SK-N-DZ (cell line): ENCODE measurements at regions not wholly inside any gene's neighbourhood (a gene's known extent, or its start where the extent isn't known, plus 50 kb on each side); places are given as distances from the start of the nearest gene placed in this dataset.
"Not testable (repeated sequence)": the region's sequence is repeated elsewhere in the genome, so short reads cannot be mapped to it uniquely, and the experiment has no call there.

Experiments used
- DNase-seq: peaks from one replicate; pipeline ENCODE4 v3.0.0-alpha.2; 2015; ENCODE audit warnings: low spot score
- small RNA-seq, 2 experiments: library from RNA; depleted of rRNA; stranded (forward); fragments of <200 nt; gene quantifications; one replicate each; pipeline ENCODE3, GENCODE V24; 2014

DNA sequence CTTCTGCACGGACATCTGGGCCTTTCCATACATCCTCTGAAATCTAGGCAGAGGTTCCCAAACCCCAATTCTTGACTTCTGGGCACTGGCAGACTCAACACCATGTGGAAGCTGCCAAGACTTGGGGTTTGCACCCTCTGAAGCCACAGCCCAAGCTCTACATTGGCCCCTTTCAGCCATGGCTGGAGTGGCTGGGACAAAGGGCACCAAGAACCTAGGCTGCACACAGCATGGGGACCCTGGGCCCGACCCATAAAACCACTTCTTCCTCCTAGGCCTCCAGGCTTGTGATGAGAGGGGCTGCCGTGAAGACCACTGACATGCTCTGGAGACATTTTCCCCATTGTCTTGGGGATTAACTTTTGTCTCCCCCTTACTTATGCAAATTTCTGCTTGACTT lies 158.0 kb downstream of the GNAI1 start:
- DNase-seq = not testable (repeated sequence)

DNA sequence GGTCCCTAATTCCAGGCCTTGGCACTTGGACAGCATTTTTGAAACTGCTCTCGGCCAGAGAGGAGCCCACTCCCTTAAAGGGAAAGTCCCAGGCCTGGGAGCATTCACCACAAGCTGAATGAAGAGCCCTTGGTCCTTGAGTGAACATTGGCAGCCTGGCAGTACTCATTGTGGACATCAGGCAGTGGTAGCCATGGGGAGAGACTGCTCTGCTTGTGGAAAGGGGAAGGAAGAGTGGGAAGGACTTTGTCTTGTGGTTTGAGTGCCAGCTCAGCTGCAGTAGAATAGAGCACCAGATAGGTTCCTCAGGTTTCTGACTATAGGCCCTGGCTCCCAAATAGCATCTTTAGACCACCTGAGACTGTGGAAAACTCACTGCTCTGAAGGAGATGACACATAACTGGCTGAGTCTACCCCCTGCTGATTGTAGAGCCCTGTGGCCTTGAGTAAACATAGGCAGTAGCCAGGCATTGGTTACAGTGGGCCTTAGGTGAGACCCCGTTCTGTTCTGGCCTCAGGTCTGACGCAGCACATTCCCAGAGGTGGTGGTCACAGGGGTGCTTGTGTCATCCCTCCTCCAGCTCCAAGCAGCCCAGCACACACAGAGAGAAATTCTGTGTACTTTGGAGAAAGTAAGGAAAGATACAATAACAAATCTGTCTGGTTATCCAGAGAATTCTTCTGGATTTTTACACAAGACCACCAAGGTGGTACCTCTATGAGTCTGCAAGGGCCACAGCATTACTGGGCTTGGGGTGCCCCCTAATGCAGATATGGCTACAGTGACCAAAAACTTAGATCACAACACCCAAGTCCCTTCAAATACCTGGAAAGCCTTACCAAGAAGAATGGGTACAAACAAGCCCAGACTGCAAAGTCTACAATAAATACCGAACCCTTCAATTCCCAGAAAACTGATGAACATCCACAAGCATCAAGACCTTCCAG lies 153.8 kb downstream of the GNAI1 start:
- DNase-seq = peak; percentile 3

DNA sequence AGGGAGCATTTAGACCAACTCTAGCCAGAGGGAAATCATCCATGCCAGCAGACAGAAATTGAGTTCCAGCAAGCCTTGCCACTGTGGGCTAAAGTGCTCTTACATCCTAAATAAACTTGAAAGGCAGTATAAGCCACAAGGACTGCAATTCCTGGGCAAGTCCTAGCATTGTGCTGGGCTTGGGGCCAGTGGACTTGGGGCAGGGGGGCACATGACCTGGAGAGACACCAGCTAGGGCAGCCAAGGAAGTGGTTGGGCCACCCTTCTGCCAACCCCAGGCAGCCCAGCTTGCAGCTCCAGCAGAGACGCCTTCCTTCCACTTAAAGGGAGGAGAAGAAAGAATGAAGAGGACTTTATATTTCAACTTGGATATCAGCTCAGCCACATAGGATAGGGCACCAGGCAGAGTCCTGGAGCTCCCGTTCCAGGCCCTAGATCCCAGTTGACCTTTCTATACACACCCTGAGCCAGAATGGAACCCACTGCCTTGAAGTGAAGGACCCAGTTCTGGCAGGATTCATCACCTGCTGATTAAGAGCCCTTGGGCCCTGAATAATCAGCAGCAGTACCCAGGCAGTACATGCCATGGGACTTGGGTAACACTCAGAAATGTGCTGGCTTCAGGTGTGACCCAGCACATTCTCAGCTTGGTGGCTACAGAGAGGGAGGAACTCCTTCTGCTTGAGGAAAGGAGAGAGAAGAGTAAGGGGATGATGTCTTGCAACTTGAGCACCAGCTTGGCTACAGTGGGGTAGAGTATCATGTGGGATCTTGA lies 153.0 kb downstream of the GNAI1 start:
- no peak for DNase-seq

DNA sequence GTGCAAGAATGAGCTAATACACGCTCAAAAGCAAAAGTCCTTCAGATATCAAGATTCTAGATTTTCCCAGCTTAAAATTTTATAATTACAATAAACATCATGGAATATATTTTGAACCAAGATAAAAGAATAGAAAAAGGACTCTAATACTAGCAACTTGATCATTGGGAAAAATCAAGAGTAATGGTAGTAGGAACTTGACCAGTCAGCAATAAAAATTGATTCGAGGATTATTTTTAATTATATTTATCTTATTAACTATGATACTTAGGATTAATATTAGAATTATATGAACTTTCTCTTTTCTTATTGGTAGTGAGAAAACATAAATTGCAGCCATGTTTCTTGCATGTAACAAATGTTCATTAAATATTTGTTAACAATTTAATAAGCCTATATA lies 152.0 kb downstream of the GNAI1 start:
- DNase-seq = no peak

DNA sequence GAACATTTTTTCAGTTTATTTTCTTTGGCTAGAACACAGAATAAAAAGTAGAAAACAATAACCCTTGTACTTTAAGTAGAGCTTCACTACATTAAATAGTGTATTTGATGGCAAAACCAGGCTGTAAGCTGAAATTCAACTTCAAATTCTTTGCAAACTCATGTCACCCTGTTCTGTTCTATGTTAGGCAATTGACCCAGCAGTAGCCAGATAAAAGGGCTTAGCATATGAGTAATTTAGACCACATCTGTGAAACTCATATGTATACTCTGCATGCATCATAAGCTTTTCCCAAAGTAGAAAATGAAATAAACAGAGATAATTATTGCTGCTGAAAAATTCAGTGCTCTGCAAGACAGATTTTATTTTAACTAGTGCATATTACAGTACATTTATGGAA lies 150.2 kb downstream of the GNAI1 start:
- DNase-seq = no peak

DNA sequence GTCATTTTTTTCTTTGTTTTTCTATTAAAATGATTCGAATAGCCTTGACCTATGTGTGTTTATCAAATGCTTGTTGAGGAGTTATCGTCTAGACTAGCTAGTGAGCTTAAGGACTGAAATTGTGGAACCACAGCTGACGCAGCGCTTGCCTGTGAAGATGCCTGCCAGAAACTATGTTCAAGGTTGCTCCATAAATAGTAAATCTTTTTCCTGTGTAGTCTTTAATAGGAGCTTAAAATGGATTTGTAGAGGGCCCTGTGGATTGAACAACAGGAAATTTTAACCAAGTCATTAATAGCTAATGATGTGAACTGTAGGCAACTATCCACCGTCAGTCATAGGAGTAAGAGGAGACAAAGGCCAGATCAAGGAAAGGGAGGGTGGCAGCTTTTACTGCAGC lies 145.1 kb downstream of the GNAI1 start:
- DNase-seq = no peak

DNA sequence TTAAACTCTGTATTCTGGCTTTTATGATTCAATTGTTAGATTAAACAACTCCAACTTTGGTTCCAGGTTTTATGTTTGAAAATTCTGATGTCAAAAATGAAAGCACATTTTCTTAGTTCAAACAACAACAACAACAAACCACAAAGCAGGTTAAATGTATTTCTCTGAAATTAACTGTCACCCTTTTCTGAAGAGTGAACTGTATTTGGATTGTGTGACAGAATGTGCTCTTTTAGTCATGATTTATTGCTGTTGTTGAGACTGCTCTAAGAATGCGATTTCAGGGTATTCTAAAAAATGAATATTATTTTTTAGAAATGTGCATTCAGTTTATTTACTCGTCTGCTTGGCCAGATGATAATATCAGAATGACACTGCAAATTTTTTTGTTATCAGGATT lies 144.1 kb downstream of the GNAI1 start:
- DNase-seq = no peak

DNA sequence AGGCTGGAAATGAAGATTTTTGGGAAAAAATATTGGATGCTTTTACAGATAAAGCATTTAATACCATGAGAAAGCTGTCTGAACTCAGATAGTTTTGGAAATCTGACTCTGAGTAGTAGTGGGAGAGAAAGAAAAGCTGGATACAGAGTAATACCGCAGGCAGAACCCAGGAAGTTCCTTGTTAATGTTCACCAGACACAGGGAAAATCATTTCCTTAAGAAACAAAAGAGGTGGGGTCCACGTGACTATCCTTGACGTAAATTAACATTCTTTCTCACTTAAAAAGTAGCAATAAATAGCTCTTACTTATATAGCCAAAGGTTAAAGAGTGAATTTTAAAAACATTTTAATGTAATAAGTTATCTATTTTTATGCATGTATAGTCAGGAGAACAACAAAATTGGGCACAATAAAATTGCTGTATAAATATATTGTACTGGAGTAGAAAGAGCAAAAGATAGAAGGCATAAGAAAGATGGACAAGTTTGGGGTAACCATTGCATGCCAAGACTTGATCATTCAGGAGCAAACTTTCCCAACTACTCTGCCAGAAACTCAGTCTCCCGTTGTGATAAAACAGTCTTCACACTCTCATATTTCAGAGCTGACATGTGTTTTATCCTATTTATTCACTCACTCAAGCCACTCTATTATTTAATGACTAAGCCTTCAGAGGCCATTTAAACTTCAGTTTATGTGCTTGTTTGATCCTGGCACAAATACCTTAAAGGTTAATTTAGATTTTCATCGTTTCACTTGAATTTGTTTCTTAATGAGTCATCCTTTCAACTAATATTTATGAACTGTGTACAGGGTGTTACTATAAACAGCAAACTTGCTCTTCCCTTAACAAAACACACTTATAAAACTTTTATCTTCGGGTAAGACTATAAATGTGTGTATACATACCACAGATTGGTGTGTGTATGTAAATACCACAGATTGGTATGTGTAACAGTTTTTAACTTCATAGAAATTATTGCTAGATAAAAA lies 143.1 kb downstream of the GNAI1 start:
- DNase-seq = no peak

Small RNA genes lying in the stretch of these regions (small RNA-seq; reads per million reads assigned to genes)
- 0 reads per million in 2 experiments for gene RN7SL35P
- 0 reads per million in 2 experiments for gene SNRPBP1
